DND-41 (cell line): ENCODE measurements at regions not wholly inside any gene's neighbourhood (a gene's known extent, or its start where the extent isn't known, plus 50 kb on each side); places are given as distances from the start of the nearest gene placed in this dataset.

Source experiments
- ATAC-seq: fragments of 200-7000 bp; cut with Tn5 transposase; 3 replicates; pipeline ENCODE4 v1.9.1; 2021; ENCODE audit warnings: low read depth; ENCODE audit not compliant: insufficient read depth
- DNase-seq: peaks from one replicate; pipeline ENCODE4 v3.0.0-alpha.2; 2020
- H2AFZ ChIP-seq: 2 replicates; pipeline ENCODE4 v1.6.0; 2012; ENCODE audit warnings: low read depth, low read length
- H3K27ac ChIP-seq: 2 replicates; pipeline ENCODE4 v1.5.1; 2012; ENCODE audit warnings: low read length, inconsistent platforms
- H3K27me3 ChIP-seq: fragments of 200-600 bp; sonication (generic); 2 replicates; pipeline ENCODE4 v1.6.0; 2012; ENCODE audit warnings: low read length, mild to moderate bottlenecking, inconsistent platforms; ENCODE audit not compliant: insufficient read depth, poor library complexity
- H3K36me3 ChIP-seq: 2 replicates; pipeline ENCODE4 v1.5.1; 2012; ENCODE audit warnings: low read length, inconsistent platforms; ENCODE audit not compliant: insufficient read depth
- H3K4me1 ChIP-seq: 2 replicates; pipeline ENCODE4 v1.5.1; 2012; ENCODE audit warnings: mild to moderate bottlenecking, low read length; ENCODE audit not compliant: insufficient read depth
- H3K4me2 ChIP-seq: 2 replicates; pipeline ENCODE4 v1.6.0; 2012; ENCODE audit warnings: mild to moderate bottlenecking, moderate library complexity, low read length, inconsistent platforms; ENCODE audit not compliant: insufficient read depth
- H3K4me3 ChIP-seq, 2 experiments: fragments of 200-600 bp in 1 of 2; shearing (Covaris generic) in 1 of 2; 2 replicates each; pipeline ENCODE4 v1.5.1; 2012 to 2016; ENCODE audit warnings: inconsistent platforms in 2 of 2, low read length in 2 of 2, mild to moderate bottlenecking in 2 of 2, low read depth in 1 of 2, moderate library complexity in 1 of 2
- H3K79me2 ChIP-seq: 2 replicates; pipeline ENCODE4 v1.6.0; 2012; ENCODE audit warnings: low read length, inconsistent platforms; ENCODE audit not compliant: insufficient read depth
- H3K9ac ChIP-seq: 2 replicates; pipeline ENCODE4 v1.6.0; 2012; ENCODE audit warnings: low read depth, mild to moderate bottlenecking, inconsistent platforms, low read length, moderate library complexity
- H3K9me3 ChIP-seq: 2 replicates; pipeline ENCODE4 v1.5.1; 2012; ENCODE audit warnings: low read length, moderate library complexity, mild to moderate bottlenecking, inconsistent platforms; ENCODE audit not compliant: insufficient read depth, severe bottlenecking
- H4K20me1 ChIP-seq: 2 replicates; pipeline ENCODE4 v1.6.0; 2012; ENCODE audit warnings: low read length; ENCODE audit not compliant: insufficient read depth
- CTCF ChIP-seq: IDR thresholded peaks from 2 replicates; pipeline ENCODE4 v1.5.1; 2012; ENCODE audit warnings: borderline replicate concordance, low read length, moderate library complexity, mild to moderate bottlenecking; ENCODE audit not compliant: poor library complexity, severe bottlenecking; ENCODE audit errors: extremely low read depth
- EZH2 ChIP-seq: IDR thresholded peaks from 3 replicates; pipeline ENCODE4 v1.6.1; 2012; ENCODE audit warnings: borderline replicate concordance, low read depth, mild to moderate bottlenecking, moderate library complexity, low read length, inconsistent platforms; ENCODE audit not compliant: severe bottlenecking

GRCh38 chr11:90500922-90501568 lies 278.2 kb upstream of the CHORDC1 start:
- Histone ChIP-seq H3K36me3 (no peaks in the 10 kb centered on the region), H3K4me2 (no peak overlapping the region), H3K4me3 (no peak overlapping the region), H3K27ac (no peak overlapping the region), H3K9ac (no peak overlapping the region), H4K20me1 (no peaks in the 10 kb centered on the region), H2AFZ (no peak overlapping the region), H3K4me1 (no peaks in the 10 kb centered on the region), H3K9me3 (peaks cover 6% of the 10 kb centered on the region), H3K79me2 (no peaks in the 10 kb centered on the region), H3K27me3 (no peaks in the 10 kb centered on the region)
- DNase-seq (no peak), ATAC-seq (no peak)
- TF ChIP-seq CTCF (no peak), EZH2 (no peak)

DNA sequence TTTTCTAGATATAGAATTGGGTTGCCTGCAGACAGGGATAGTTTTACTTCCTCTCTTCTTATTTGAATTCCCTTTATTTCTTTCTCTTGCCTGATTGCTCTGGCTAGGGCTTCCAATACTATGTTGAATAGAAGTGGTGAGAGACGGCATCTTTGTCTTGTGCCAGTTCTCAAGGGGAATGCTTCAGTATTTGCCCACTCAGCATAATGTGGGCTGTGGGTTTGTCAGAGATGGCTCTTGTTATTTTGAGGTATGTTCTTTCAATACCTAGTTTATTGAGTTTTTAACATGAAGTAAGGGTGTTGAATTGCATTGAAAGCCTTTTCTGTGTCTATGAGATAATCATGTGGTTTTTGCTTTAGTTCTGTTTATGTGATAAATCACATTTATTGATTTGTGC lies 273.9 kb upstream of the CHORDC1 start:
- Histone ChIP-seq H3K4me1 (no peaks in the 10 kb centered on the region), H3K4me2 (no peak overlapping the region), H4K20me1 (no peaks in the 10 kb centered on the region), H3K36me3 (no peaks in the 10 kb centered on the region), H3K9me3 (peaks cover 6% of the 10 kb centered on the region), H2AFZ (no peak overlapping the region), H3K27ac (no peak overlapping the region), H3K79me2 (no peaks in the 10 kb centered on the region), H3K27me3 (no peaks in the 10 kb centered on the region), H3K4me3 (no peak overlapping the region), H3K9ac (no peak overlapping the region)
- ATAC-seq, result no peak
- DNase-seq, result no peak
- TF ChIP-seq CTCF, result no peak
- TF ChIP-seq EZH2, result no peak

DNA sequence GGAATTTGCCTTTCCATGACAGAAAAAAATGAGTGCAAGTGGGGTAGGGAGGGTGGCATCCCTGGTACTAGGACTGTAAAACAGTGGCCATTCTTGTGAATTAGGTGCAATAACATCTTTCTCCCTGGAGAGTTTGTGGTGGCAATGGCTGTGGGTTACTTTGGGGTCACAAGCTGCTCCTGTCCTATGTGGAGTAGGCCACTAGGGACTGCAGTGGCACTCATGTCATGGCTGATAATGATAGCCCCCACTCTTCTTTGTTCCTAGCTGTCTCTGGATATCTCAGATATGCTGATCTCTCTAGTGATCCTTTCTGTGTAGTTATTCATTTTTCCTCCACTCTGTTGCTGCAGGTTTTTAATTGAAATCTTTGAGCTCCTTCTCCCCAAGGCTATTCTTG lies 270.5 kb upstream of the CHORDC1 start:
- Histone ChIP-seq H3K36me3 (no peaks in the 10 kb centered on the region), H3K79me2 (no peaks in the 10 kb centered on the region), H2AFZ (no peak overlapping the region), H4K20me1 (no peaks in the 10 kb centered on the region), H3K9me3 (peaks cover 3% of the 10 kb centered on the region), H3K4me3 (no peak overlapping the region), H3K27ac (no peak overlapping the region), H3K4me2 (no peak overlapping the region), H3K9ac (no peak overlapping the region), H3K4me1 (no peaks in the 10 kb centered on the region), H3K27me3 (no peaks in the 10 kb centered on the region)
- DNase-seq, result no peak
- no peak for ATAC-seq
- no peak for TF ChIP-seq CTCF
- no peak for TF ChIP-seq EZH2

GRCh38 chr11:90491466-90491865 lies 268.6 kb upstream of the CHORDC1 start:
- Histone ChIP-seq H4K20me1 (no peaks in the 10 kb centered on the region), H3K36me3 (no peaks in the 10 kb centered on the region), H3K4me3 (no peak overlapping the region), H3K27ac (no peak overlapping the region), H3K4me2 (no peak overlapping the region), H3K27me3 (no peaks in the 10 kb centered on the region), H2AFZ (no peak overlapping the region), H3K9me3 (no peaks in the 10 kb centered on the region), H3K4me1 (no peaks in the 10 kb centered on the region), H3K9ac (no peak overlapping the region), H3K79me2 (no peaks in the 10 kb centered on the region)
- TF ChIP-seq EZH2, result no peak
- no peak for TF ChIP-seq CTCF
- DNase-seq (no peak), ATAC-seq (no peak)
